Activated CD8-positive, alpha-beta T cell treated with anti-CD3 and anti-CD28 coated beads, Interleukin-2, amount 10 ng/mL, durations not matched to agents 7 days and 5 days (primary cell): ENCODE measurements at regions not wholly inside any gene's neighbourhood (a gene's known extent, or its start where the extent isn't known, plus 50 kb on each side); places are given as distances from the start of the nearest gene placed in this dataset.
"Not testable (repeated sequence)": the region's sequence is repeated elsewhere in the genome, so short reads cannot be mapped to it uniquely, and the experiment has no call there.

Experiments
- ATAC-seq: fragments of 150-1000 bp; cut with Tn5 transposase; one replicate; pipeline ENCODE4 v1.10.0; 2021; ENCODE audit warnings: moderate library complexity
- CTCF ChIA-PET: fragments of 350-600 bp; sonication (Branson Sonifier 250); formaldehyde crosslinking; loops from one replicate; lab custom pipeline; 2021; ENCODE audit warnings: antibody characterized with exemption; lab: Charles Lee
- POLR2A ChIA-PET: fragments of 350-600 bp; sonication (Branson Sonifier 250); formaldehyde crosslinking; loops from one replicate; lab custom pipeline; 2021; ENCODE audit warnings: antibody characterized with exemption; lab: Charles Lee
- DNase-seq: peaks from one replicate; pipeline ENCODE4 v3.0.0-alpha.2; 2020
- H3K27ac Mint-ChIP-seq: one replicate; pipeline ENCODE4 v1.8.0; 2021; ENCODE audit warnings: mild to moderate bottlenecking, mixed read lengths
- H3K27me3 Mint-ChIP-seq: one replicate; pipeline ENCODE4 v1.8.0; 2021; ENCODE audit warnings: low read depth, mixed read lengths
- H3K36me3 Mint-ChIP-seq: one replicate; pipeline ENCODE4 v1.8.0; 2021; ENCODE audit warnings: low read depth, mixed read lengths
- H3K4me1 Mint-ChIP-seq: one replicate; pipeline ENCODE4 v1.8.0; 2021; ENCODE audit warnings: low read depth, mixed read lengths
- H3K4me3 Mint-ChIP-seq: one replicate; pipeline ENCODE4 v1.8.0; 2021; ENCODE audit warnings: mild to moderate bottlenecking, mixed read lengths
- H3K9me3 Mint-ChIP-seq: one replicate; pipeline ENCODE4 v1.8.0; 2022; ENCODE audit warnings: mixed read lengths; ENCODE audit not compliant: insufficient read depth

GRCh38 chr4:118512870-118513269, 160.1 kb upstream of the PRSS12 start:
- H3K36me3 Mint-ChIP-seq, H3K4me1 Mint-ChIP-seq, DNase-seq, CTCF ChIA-PET, H3K4me3 Mint-ChIP-seq, H3K9me3 Mint-ChIP-seq, ATAC-seq, H3K27ac Mint-ChIP-seq, H3K27me3 Mint-ChIP-seq, POLR2A ChIA-PET: not testable (repeated sequence)

- H3K27me3 Mint-ChIP-seq, H3K4me3 Mint-ChIP-seq, H3K9me3 Mint-ChIP-seq, H3K27ac Mint-ChIP-seq, ATAC-seq, POLR2A ChIA-PET, H3K36me3 Mint-ChIP-seq, H3K4me1 Mint-ChIP-seq, CTCF ChIA-PET, DNase-seq: not testable (repeated sequence)
These were observed 161.5 kb upstream of the PRSS12 start for GRCh38 chr4:118514332-118514731.

- CTCF ChIA-PET = not testable (repeated sequence)
These were observed 163.3 kb upstream of the PRSS12 start for GRCh38 chr4:118516107-118516506.

GRCh38 chr4:118530107-118530506, 155.1 kb upstream of the METTL14 start:
- H3K9me3 Mint-ChIP-seq, CTCF ChIA-PET, POLR2A ChIA-PET, H3K36me3 Mint-ChIP-seq, DNase-seq, H3K27ac Mint-ChIP-seq, H3K27me3 Mint-ChIP-seq, H3K4me1 Mint-ChIP-seq, H3K4me3 Mint-ChIP-seq, ATAC-seq: not testable (repeated sequence)

More at GRCh38 chr4:118516107-118516506, 163.3 kb upstream of the PRSS12 start:
- H3K27ac Mint-ChIP-seq, POLR2A ChIA-PET, ATAC-seq, DNase-seq, H3K9me3 Mint-ChIP-seq, H3K27me3 Mint-ChIP-seq, H3K36me3 Mint-ChIP-seq, H3K4me1 Mint-ChIP-seq, H3K4me3 Mint-ChIP-seq: not testable (repeated sequence)

DNA sequence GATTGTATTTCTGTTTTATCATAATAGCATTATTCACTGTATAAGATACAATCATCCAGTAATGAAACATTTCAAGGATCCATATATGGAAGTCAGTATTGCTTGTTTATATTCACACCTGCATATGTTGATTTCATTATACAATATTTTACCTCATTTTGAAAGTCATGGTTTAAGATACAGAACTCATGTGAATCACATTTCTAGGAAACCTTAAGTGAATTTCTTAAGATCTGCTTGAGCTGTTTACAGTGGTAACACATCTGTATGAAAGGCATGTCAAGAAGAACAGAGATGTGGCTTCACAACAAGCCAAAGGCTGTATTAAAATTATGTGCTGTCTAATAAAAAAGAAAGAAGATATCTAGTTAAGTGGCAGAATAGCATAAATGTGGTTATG, 153.2 kb upstream of the METTL14 start:
- POLR2A ChIA-PET, H3K36me3 Mint-ChIP-seq, DNase-seq, H3K27ac Mint-ChIP-seq, H3K9me3 Mint-ChIP-seq, H3K4me3 Mint-ChIP-seq, H3K4me1 Mint-ChIP-seq, ATAC-seq, H3K27me3 Mint-ChIP-seq, CTCF ChIA-PET: not testable (repeated sequence)

- POLR2A ChIA-PET, CTCF ChIA-PET, ATAC-seq, H3K4me1 Mint-ChIP-seq, H3K27ac Mint-ChIP-seq, DNase-seq, H3K9me3 Mint-ChIP-seq, H3K27me3 Mint-ChIP-seq, H3K4me3 Mint-ChIP-seq, H3K36me3 Mint-ChIP-seq: not testable (repeated sequence)
These were observed 149.4 kb upstream of the METTL14 start for GRCh38 chr4:118535788-118536187.

DNA sequence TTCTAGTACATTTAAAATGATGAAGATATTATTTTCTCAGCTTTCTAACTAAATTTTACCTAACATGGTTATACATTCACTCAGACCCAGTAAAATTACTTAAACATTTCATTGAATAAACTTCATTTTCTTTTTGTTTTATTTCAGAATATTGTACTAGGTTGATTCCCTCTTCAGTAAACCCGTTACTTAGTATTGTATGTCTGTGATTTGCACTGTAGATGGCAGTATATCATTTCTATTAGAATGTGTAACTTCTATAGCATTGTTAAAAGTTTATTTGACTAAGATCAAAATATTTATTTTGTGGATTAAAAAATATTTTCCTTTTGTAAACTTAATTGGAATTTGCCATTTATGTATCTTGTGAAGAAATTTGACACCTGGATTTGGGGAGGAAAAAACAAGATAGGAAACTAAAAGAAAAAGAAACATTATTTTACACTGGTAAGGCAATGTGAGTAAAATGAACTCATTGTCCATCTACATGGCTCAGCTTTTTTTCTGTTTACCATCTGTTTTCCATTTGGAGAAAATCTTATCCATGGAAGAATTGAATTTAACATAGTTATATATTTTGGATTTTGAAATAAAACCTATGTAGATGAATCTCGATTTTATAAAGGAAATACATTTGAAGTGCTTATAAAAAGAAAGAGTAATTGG, 145.6 kb upstream of the METTL14 start:
- CTCF ChIA-PET, H3K36me3 Mint-ChIP-seq, POLR2A ChIA-PET, H3K27ac Mint-ChIP-seq, H3K27me3 Mint-ChIP-seq, H3K4me1 Mint-ChIP-seq, H3K9me3 Mint-ChIP-seq, DNase-seq, H3K4me3 Mint-ChIP-seq: not testable (repeated sequence)
- peak; percentile 63 for ATAC-seq

DNA sequence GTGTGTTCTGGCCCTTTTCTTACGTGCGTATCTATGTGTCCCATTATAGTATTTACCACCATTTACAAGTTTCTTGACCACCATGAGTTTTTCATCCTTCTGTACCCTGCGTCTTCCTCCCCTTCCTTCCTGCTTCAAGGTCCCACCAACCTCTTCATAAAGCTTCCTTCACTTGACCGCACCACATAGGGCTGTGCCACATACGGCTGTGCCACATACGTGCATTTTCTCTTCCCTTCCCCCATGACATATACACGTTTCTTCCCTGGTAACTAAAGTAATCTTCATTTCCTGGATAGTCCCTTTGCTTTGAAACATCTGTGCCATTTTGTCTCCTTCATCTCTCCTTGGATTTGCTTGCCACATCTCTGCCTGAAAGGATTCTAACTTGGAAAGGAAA, 128.6 kb upstream of the METTL14 start:
- H3K27ac Mint-ChIP-seq, H3K27me3 Mint-ChIP-seq, ATAC-seq, H3K9me3 Mint-ChIP-seq, H3K4me1 Mint-ChIP-seq, H3K4me3 Mint-ChIP-seq, DNase-seq, H3K36me3 Mint-ChIP-seq, CTCF ChIA-PET, POLR2A ChIA-PET: not testable (repeated sequence)

DNA sequence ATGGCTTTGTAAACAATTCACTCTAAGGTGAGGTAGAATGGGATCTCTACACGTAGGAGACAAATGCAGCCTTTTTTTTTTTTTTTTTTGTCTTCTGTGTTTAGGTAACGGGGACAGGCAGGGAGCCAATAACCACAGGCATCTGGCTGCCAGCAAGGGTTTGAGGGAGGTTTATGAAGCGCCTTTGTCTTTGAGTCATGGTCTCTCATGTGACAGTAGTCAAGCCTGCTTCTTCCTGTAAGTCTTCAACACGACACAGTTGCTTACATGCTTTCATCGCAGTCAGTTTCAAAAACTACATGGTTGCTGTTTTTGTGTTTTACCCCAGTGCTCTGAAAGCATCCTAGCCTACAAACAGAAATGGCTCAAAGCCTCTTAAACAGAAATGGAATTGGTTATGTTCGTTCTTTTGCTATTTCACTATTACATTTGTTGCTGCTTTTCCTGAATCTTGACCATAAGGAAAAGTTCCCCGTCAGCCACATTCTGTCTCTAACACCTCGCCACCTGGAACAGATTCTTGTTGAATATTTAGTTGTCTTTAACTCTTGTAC, 127.8 kb upstream of the METTL14 start:
- H3K4me3 Mint-ChIP-seq = no peak overlapping the region
- ChIA-PET POLR2A (no interaction called here), CTCF (no interaction called here)
- H3K36me3 Mint-ChIP-seq = no peaks in the 10 kb centered on the region
- H3K27me3 Mint-ChIP-seq = peaks cover 7% of the 10 kb centered on the region
- H3K4me1 Mint-ChIP-seq = no peaks in the 10 kb centered on the region
- ATAC-seq (no peak), DNase-seq (no peak)
- no peaks in the 10 kb centered on the region for H3K9me3 Mint-ChIP-seq
- H3K27ac Mint-ChIP-seq = no peak overlapping the region

- H3K4me1 Mint-ChIP-seq, POLR2A ChIA-PET, H3K27me3 Mint-ChIP-seq, ATAC-seq, H3K36me3 Mint-ChIP-seq, CTCF ChIA-PET, DNase-seq, H3K27ac Mint-ChIP-seq, H3K9me3 Mint-ChIP-seq, H3K4me3 Mint-ChIP-seq: not testable (repeated sequence)
These were observed 127.0 kb upstream of the METTL14 start for GRCh38 chr4:118558188-118558587.

DNA sequence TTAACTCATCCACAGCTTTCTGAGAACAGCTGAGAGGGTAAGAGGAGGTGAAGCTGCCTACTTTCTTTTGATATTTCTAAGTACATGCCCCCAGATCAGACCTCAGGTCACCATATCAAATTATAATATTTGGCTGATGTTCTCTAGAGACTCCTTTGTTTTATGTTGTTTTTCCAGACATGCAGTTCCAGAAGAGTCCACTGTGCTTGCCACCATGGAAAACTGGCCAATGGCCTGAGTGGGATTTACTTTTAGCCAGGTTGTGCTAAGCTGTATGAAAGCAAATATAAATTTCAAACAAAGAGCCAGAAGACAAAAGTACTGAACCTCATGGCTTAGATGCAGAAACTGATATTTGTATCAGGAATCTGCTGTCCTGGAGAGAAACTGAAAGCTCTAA, 123.6 kb upstream of the METTL14 start:
- H3K36me3 Mint-ChIP-seq, H3K4me3 Mint-ChIP-seq, H3K27ac Mint-ChIP-seq, H3K27me3 Mint-ChIP-seq, H3K9me3 Mint-ChIP-seq, POLR2A ChIA-PET, ATAC-seq, DNase-seq, H3K4me1 Mint-ChIP-seq, CTCF ChIA-PET: not testable (repeated sequence)

DNA sequence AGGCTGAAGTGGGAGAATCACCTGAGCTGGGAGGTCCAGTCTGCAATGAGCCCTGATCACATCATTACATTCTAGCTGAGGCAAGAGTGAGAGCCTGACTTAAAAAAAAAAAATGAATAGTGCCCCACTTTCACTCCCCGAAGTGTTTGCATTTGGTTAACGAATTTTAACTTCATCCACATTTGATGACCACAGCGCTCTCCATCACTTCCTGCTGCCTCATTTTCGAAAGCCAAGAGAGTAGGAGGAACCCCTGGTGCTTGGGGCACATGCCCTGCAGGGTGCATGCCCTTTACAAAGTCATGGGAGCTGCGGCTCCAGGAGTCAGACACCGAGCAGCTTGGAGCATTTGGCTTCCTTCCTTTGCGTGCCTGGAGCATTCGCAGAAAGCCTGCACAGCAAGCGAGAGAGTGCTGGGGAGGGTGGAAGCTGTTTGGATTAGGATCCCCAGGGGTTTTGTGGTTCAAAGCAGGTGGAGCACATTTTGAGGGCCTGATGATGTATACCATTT, 119.1 kb upstream of the METTL14 start:
- peak; percentile 73 for ATAC-seq
- H3K9me3 Mint-ChIP-seq, H3K36me3 Mint-ChIP-seq, CTCF ChIA-PET, DNase-seq, H3K4me1 Mint-ChIP-seq, POLR2A ChIA-PET, H3K27me3 Mint-ChIP-seq: not testable (repeated sequence)
- Mint-ChIP-seq H3K27ac (peak overlapping the region; percentile 18), H3K4me3 (peak overlapping the region; percentile 43)
